ENCODE measurements at regions not wholly inside any gene's neighbourhood (a gene's known extent, or its start where the extent isn't known, plus 50 kb on each side); places are given as distances from the start of the nearest gene placed in this dataset.
A peak's percentile ranks its signal among the peaks of the same experiment; 100 is the strongest.

GRCh38 chr13:80663788-80664187 is 322.9 kb upstream of the SPRY2 start:
- H3K27me3 ChIP-seq (replicated peaks; ENCODE audit: control insufficient read depth, insufficient read depth, low read length): no peaks in the 10 kb centered on the region
- no peak overlapping the region for H3K4me3 ChIP-seq (ENCODE audit: low read length)
- H3K9ac ChIP-seq (ENCODE audit: low read length): no peak overlapping the region
- H3K4me1 ChIP-seq (ENCODE audit: control insufficient read depth, insufficient read depth, low read length): peaks cover 38% of the 10 kb centered on the region
- DNase-seq (ENCODE audit: low read depth): no peak
- H3K9me3 ChIP-seq (ENCODE audit: control insufficient read depth, low read length): peaks cover 7% of the 10 kb centered on the region
- no peaks in the 10 kb centered on the region for H3K36me3 ChIP-seq (ENCODE audit: control insufficient read depth, insufficient read depth, low read length, severe bottlenecking)

DNA sequence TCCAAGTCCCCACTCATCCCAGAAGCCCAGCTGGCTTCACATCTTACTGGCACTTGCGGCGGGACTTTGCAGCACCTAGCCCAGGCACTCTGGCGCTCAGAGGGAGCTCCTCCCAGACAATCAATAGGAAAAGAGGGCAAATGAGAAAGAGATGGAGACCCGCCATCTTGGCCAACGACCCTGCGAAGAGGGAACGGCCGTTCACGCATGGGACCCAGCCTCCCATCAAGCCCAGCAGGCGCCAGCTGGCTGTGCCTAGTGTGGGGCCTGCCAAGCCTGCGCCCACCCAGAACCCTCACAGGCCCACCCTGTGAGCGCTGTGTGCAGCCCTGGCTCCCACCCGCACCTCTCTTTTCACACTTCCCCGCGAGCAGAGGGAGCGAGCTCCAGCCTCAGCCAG is 317.8 kb upstream of the SPRY2 start:
- no peak for DNase-seq (ENCODE audit: low read depth)

DNA sequence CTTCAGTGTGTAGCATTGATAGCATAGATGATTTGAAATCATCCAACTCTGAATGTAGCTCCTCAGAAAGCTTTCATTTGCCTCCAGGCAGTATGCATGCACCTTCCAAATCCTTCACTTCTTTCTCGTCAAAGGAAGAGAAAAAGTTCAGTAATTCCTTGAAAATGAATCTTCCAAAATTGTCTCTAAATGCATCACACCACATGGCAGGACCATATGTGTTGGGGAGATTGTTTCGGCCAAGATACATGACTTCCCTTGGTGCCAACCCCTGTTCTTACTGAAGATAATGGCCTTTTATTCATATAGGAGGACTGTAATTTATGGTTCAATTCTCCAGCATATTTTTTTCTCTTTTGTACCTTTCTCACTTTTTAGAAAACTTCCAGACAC is 315.6 kb upstream of the SPRY2 start:
- no peaks in the 10 kb centered on the region for H3K27me3 ChIP-seq (replicated peaks; ENCODE audit: control insufficient read depth, insufficient read depth, low read length)
- no peak overlapping the region for H3K4me3 ChIP-seq (ENCODE audit: low read length)
- no peak for DNase-seq (ENCODE audit: low read depth)
- no peak overlapping the region for H3K9ac ChIP-seq (ENCODE audit: low read length)
- H3K36me3 ChIP-seq (ENCODE audit: control insufficient read depth, insufficient read depth, low read length, severe bottlenecking): no peaks in the 10 kb centered on the region
- no peaks in the 10 kb centered on the region for H3K4me1 ChIP-seq (ENCODE audit: control insufficient read depth, insufficient read depth, low read length)
- H3K9me3 ChIP-seq (ENCODE audit: control insufficient read depth, low read length): no peaks in the 10 kb centered on the region

More for the DNA sequence above, 317.8 kb upstream of the SPRY2 start:
- Histone ChIP-seq H3K9ac (ENCODE audit: low read length) (no peak overlapping the region), H3K9me3 (ENCODE audit: control insufficient read depth, low read length) (peaks cover 6% of the 10 kb centered on the region), H3K27me3 (replicated peaks; ENCODE audit: control insufficient read depth, insufficient read depth, low read length) (no peaks in the 10 kb centered on the region), H3K4me3 (ENCODE audit: low read length) (no peak overlapping the region), H3K4me1 (ENCODE audit: control insufficient read depth, insufficient read depth, low read length) (no peaks in the 10 kb centered on the region), H3K36me3 (ENCODE audit: control insufficient read depth, insufficient read depth, low read length, severe bottlenecking) (no peaks in the 10 kb centered on the region)

DNA sequence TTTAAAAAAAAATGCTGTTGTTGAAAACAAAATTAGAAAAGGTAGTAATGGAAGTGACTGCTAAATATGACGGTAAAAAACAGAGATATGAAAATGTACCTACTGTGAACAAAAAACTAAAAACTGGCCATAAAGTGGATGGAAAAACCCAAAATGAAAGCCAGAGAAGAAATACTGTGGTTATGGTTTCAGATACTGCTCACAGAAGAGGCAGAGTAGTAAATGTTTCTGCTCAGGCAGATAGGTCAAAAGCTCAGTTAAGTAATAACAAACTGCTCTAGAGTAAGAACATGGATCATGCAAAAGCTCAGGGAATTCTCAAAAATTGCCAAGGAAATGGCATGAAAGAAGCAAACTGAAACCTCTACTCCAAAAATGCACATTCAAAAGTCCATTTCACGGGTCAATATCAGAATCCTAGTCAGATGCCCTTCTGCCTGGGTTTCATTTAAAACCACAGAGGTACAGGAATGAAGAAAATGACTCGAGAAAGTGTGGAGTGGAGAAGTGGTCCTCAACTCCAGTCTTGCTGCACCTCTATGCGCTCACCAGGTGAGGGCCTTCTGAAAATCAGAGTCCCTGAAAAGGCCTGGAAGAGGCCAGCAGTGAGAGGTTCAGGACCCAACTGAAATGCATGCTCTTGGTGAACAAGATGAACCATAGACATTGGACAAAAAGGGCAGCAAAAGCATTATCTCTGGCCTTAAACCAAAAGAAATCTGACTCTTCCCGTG is 315.0 kb upstream of the SPRY2 start:
- Histone ChIP-seq H3K9me3 (ENCODE audit: control insufficient read depth, low read length) (no peaks in the 10 kb centered on the region), H3K27me3 (replicated peaks; ENCODE audit: control insufficient read depth, insufficient read depth, low read length) (no peaks in the 10 kb centered on the region), H3K4me1 (ENCODE audit: control insufficient read depth, insufficient read depth, low read length) (no peaks in the 10 kb centered on the region), H3K4me3 (ENCODE audit: low read length) (no peak overlapping the region), H3K9ac (ENCODE audit: low read length) (no peak overlapping the region), H3K36me3 (ENCODE audit: control insufficient read depth, insufficient read depth, low read length, severe bottlenecking) (no peaks in the 10 kb centered on the region)
- no peak for DNase-seq (ENCODE audit: low read depth)

- Histone ChIP-seq H3K27me3 (replicated peaks; ENCODE audit: control insufficient read depth, insufficient read depth, low read length) (no peaks in the 10 kb centered on the region), H3K4me3 (ENCODE audit: low read length) (no peak overlapping the region), H3K9me3 (ENCODE audit: control insufficient read depth, low read length) (no peaks in the 10 kb centered on the region), H3K4me1 (ENCODE audit: control insufficient read depth, insufficient read depth, low read length) (no peaks in the 10 kb centered on the region), H3K9ac (ENCODE audit: low read length) (no peak overlapping the region), H3K36me3 (ENCODE audit: control insufficient read depth, insufficient read depth, low read length, severe bottlenecking) (no peaks in the 10 kb centered on the region)
- DNase-seq (ENCODE audit: low read depth): no peak
Observed at GRCh38 chr13:80654638-80655249, 313.8 kb upstream of the SPRY2 start.

GRCh38 chr13:80649274-80649673 is 308.3 kb upstream of the SPRY2 start:
- no peaks in the 10 kb centered on the region for H3K4me1 ChIP-seq (ENCODE audit: control insufficient read depth, insufficient read depth, low read length)
- no peaks in the 10 kb centered on the region for H3K36me3 ChIP-seq (ENCODE audit: control insufficient read depth, insufficient read depth, low read length, severe bottlenecking)
- no peaks in the 10 kb centered on the region for H3K27me3 ChIP-seq (replicated peaks; ENCODE audit: control insufficient read depth, insufficient read depth, low read length)
- H3K9me3 ChIP-seq (ENCODE audit: control insufficient read depth, low read length): peaks cover 12% of the 10 kb centered on the region
- no peak for DNase-seq (ENCODE audit: low read depth)
- H3K4me3 ChIP-seq (ENCODE audit: low read length): no peak overlapping the region
- no peak overlapping the region for H3K9ac ChIP-seq (ENCODE audit: low read length)

DNA sequence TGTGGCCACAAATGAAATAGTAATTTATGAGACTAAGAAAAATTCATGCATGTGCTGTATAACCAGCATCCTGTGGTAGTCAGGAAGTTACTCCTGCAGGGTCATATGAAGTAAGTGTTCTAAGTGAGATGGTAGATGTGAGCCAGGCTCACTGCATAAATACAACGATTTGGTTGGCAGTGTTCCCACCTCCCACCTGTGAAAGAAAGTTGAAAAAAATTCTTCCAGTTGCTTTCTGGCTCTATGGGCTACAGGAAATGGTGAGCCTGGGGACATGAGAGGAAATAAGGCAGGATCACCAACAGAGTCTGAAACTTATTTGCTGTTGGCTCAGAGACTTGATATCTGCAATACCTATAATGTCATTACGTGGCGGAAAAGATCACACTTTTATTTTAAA is 301.7 kb upstream of the SPRY2 start:
- H3K36me3 ChIP-seq (ENCODE audit: control insufficient read depth, insufficient read depth, low read length, severe bottlenecking): no peaks in the 10 kb centered on the region
- no peak for DNase-seq (ENCODE audit: low read depth)
- peaks cover 5% of the 10 kb centered on the region for H3K9me3 ChIP-seq (ENCODE audit: control insufficient read depth, low read length)
- no peak overlapping the region for H3K9ac ChIP-seq (ENCODE audit: low read length)
- H3K27me3 ChIP-seq (replicated peaks; ENCODE audit: control insufficient read depth, insufficient read depth, low read length): no peaks in the 10 kb centered on the region
- no peak overlapping the region for H3K4me3 ChIP-seq (ENCODE audit: low read length)
- H3K4me1 ChIP-seq (ENCODE audit: control insufficient read depth, insufficient read depth, low read length): no peaks in the 10 kb centered on the region

- no peak overlapping the region for H3K4me3 ChIP-seq (ENCODE audit: low read length)
- no peaks in the 10 kb centered on the region for H3K27me3 ChIP-seq (replicated peaks; ENCODE audit: control insufficient read depth, insufficient read depth, low read length)
- peaks cover 33% of the 10 kb centered on the region for H3K4me1 ChIP-seq (ENCODE audit: control insufficient read depth, insufficient read depth, low read length)
- H3K9me3 ChIP-seq (ENCODE audit: control insufficient read depth, low read length): no peaks in the 10 kb centered on the region
- no peak for DNase-seq (ENCODE audit: low read depth)
- H3K9ac ChIP-seq (ENCODE audit: low read length): no peak overlapping the region
- no peaks in the 10 kb centered on the region for H3K36me3 ChIP-seq (ENCODE audit: control insufficient read depth, insufficient read depth, low read length, severe bottlenecking)
Observed at GRCh38 chr13:80633251-80633650, 292.3 kb upstream of the SPRY2 start.

DNA sequence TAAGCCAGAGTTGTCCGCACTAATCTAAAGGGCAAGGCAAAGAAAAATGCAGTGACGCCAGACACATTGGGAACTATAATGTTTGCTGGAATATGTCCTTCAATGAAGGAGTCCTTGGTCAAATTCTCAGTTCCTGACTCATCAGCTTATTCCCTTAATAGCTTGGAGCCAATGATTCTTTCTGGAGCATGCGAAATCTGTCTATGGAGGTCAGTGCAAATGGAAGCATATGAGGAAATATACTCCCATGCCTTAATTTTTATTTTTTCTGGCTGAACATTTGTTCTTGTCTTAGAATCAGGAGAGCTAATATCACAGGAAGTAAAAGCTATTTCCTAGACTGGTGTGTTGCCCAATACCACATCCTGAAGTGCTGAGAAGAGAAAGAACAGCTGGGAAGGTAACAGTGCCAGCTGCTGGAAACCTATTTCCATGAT is 289.8 kb upstream of the SPRY2 start:
- H3K9me3 ChIP-seq (ENCODE audit: control insufficient read depth, low read length): no peaks in the 10 kb centered on the region

DNA sequence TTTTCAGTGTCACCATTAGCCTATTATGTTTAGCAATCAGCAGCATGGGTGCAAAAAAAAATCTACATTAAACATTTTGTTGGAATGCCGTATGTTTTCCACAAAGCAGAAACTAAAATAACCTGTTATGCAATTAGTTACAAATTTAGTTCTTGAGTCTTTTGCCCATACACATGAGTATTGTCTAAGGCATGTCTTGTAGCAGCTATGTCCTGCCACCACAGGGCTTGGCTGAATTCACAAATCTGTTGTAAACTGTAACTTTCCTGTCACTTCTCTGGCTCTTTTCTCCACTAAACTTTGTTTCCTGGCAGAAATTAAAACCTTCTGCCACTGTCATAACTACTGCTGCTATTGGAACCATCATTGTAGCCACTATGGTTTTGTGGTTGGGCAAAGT is 277.9 kb upstream of the SPRY2 start:
- Histone ChIP-seq H3K9me3 (ENCODE audit: control insufficient read depth, low read length) (no peaks in the 10 kb centered on the region), H3K27me3 (replicated peaks; ENCODE audit: control insufficient read depth, insufficient read depth, low read length) (no peaks in the 10 kb centered on the region), H3K9ac (ENCODE audit: low read length) (peak overlapping the region; percentile 12), H3K4me1 (ENCODE audit: control insufficient read depth, insufficient read depth, low read length) (peaks cover 16% of the 10 kb centered on the region), H3K36me3 (ENCODE audit: control insufficient read depth, insufficient read depth, low read length, severe bottlenecking) (no peaks in the 10 kb centered on the region), H3K4me3 (ENCODE audit: low read length) (no peak overlapping the region)
- no peak for DNase-seq (ENCODE audit: low read depth)

More for the DNA sequence above, 289.8 kb upstream of the SPRY2 start:
- H3K36me3 ChIP-seq (ENCODE audit: control insufficient read depth, insufficient read depth, low read length, severe bottlenecking): no peaks in the 10 kb centered on the region
- H3K4me3 ChIP-seq (ENCODE audit: low read length): peak overlapping the region; percentile 4
- no peaks in the 10 kb centered on the region for H3K27me3 ChIP-seq (replicated peaks; ENCODE audit: control insufficient read depth, insufficient read depth, low read length)
- no peak overlapping the region for H3K9ac ChIP-seq (ENCODE audit: low read length)
- H3K4me1 ChIP-seq (ENCODE audit: control insufficient read depth, insufficient read depth, low read length): peaks cover 33% of the 10 kb centered on the region
- DNase-seq (ENCODE audit: low read depth): peak; percentile 23

GRCh38 chr13:80612804-80613203 is 271.9 kb upstream of the SPRY2 start:
- H3K4me1 ChIP-seq (ENCODE audit: control insufficient read depth, insufficient read depth, low read length): peaks cover 15% of the 10 kb centered on the region
- no peak overlapping the region for H3K9ac ChIP-seq (ENCODE audit: low read length)
- no peaks in the 10 kb centered on the region for H3K36me3 ChIP-seq (ENCODE audit: control insufficient read depth, insufficient read depth, low read length, severe bottlenecking)
- H3K27me3 ChIP-seq (replicated peaks; ENCODE audit: control insufficient read depth, insufficient read depth, low read length): no peaks in the 10 kb centered on the region
- H3K4me3 ChIP-seq (ENCODE audit: low read length): no peak overlapping the region
- H3K9me3 ChIP-seq (ENCODE audit: control insufficient read depth, low read length): no peaks in the 10 kb centered on the region
- DNase-seq (ENCODE audit: low read depth): no peak
